HT-29 (cell line): ENCODE measurements at regions not wholly inside any gene's neighbourhood (a gene's known extent, or its start where the extent isn't known, plus 50 kb on each side); places are given as distances from the start of the nearest gene placed in this dataset.

Experiments used
- DNase-seq: peaks from one replicate; pipeline ENCODE4 v3.0.0-alpha.2; 2015; ENCODE audit warnings: low spot score

- DNase-seq: no peak
Measured at GRCh38 chr4:181312066-181312465, 931.1 kb upstream of the TENM3 start.

DNA sequence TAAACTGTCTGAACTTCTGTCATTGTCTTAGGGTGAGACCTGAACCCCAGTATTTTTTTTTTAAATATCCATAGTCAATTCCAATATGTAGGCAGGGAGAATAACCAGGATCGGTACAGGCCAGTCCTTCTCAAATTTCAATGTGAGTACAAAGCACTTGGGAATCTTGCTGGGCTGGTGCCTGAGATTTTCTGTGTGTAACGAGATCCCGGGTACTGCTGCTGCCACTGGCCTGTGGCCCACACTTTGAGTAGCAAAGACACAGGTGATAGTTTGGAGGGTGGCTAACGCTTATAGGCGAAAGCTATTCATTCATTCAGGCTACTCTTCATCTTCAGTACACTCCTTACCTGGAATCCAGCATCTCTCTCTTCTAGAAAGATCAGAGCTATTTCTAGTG, 923.6 kb upstream of the TENM3 start:
- no peak for DNase-seq

DNA sequence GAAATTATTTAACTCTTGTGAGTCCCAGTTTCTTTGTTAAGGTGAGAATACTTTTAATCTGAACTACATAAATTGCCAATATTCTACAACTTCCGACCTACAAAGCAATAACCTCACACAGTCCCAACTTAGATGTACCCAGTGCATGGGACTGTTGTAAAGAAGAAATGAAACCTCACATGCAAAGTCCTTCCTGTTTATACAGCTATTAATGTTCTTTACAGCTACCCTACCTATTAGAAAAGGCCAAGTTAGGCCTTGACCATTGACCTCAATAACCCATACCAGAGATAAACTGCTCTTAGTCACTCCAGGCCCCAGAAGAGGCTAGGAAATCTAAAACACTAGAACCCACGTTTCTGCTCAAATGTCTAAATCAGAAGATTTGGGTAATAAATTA, 920.1 kb upstream of the TENM3 start:
- DNase-seq: no peak

DNA sequence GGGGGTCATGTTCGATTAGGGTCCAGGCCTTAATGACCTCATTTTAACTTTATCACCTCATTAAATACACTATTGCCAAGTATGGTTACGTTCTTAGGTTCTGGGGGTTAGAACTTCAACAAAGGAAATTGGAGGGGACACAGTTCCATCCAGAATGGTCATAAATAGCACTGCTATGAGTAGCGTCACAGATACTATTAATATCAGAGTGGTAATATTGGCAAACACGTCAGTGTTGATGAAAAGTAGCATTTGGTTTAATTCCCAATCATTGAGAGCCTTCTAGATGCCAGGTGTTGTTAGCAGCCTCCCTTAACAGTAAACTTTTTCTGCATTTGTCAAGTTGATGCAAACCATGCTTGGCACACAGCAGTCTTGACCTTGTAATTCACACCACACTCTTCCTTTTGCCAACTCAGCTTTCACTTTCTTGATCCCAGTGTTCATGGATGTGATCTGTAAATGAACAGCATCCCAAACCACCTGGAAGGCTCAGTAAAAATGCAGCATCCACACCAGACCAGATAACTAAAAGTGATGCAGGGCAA, 912.5 kb upstream of the TENM3 start:
- no peak for DNase-seq

DNA sequence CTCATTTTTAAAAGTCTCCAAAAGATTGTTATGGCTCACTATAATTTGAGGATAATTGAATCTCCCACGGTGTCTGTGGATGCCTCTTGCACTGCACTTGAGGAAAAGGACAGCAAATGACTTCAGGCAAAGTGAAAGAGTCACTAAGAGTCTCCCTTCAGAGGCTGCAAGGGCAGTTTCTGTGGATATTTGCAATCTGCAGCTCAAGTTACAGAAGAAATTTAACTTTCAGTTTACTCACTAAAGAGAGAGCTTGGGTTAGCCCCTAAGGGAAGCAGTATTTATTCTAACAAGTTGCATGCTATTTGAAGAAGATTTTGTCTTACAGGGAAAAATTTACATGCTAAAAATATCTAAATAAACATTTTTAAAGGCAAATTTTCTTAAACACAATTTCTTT, 912.0 kb upstream of the TENM3 start:
- no peak for DNase-seq

DNA sequence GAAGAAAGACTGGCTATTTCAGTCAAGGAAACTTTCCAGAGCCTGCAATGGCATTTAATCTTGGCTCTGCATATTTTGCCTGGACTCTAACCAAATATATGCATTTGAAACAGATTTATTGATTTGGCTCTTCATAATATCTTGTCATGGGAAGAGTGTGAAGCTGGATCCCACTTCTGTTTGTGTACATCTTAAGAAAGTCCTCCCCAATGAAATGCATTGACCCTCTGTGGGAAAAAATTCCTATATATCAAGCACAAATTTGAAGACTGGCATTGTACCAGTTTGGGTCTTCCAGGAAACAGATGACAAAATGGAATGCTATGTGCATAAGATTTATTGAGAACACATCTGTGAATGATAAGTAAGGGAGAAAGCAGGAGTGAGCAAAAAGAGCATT, 897.3 kb upstream of the TENM3 start:
- no peak for DNase-seq

DNA sequence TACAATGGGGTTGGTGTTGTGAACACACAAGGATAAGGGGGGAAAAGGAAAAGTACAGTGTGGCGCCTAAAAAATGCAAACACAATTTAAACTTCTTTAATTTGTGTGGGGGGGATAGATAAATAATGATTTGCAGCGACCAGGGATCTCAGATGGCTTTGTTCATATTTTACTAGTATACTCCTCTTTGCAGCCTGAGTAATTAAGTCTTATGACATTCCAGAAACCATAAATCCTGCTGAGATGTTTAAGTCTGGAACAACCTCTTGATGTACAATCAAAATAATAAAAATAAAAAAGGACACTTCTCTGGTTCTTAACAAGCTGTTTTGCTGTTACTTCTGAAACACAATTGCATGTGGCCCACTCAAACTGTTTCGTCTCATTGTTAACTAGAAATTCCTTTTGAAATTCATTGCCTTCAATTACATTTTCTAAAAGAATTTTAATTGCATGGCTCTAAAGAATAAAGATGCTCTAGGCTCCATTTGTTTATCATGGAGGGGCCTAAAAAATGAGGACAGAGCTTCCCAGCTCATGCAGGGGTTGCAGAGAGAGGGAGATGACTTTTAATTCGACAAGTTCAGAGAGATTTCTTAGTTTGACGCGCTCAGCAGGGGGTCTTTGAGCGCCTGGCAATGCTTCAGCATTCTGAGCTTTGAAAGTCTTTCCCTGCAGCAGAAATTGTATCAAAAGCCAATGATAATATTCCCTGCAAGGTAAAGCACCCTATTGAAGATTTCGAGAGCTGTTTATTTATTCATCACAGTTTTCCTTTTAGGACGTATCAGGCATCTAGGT, 892.4 kb upstream of the TENM3 start:
- no peak for DNase-seq

- no peak for DNase-seq
Measured at GRCh38 chr4:181364504-181364903, 878.7 kb upstream of the TENM3 start.

- DNase-seq: no peak
Measured at GRCh38 chr4:181365671-181366070, 877.5 kb upstream of the TENM3 start.

GRCh38 chr4:181372014-181372413, 871.2 kb upstream of the TENM3 start:
- no peak for DNase-seq

DNA sequence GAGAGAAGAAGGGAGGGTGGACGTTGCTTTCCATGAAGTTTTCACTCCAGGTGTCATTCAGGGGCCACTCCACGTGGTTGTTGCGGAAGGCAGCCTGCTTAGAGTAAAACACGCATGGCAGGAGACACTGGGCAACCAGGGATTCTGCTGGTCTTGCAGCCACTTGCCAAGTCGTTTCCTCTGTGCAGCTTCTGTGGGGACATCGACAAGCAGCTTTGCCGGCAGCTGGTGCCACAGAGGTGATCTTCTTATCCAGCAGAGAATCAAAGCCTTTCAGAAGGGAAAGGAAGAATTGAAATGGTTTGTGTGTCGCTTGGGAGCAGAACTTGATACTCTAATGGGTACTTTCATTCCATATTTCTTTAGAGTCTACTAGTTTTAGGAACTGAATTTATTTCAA, 867.1 kb upstream of the TENM3 start:
- DNase-seq: no peak

DNA sequence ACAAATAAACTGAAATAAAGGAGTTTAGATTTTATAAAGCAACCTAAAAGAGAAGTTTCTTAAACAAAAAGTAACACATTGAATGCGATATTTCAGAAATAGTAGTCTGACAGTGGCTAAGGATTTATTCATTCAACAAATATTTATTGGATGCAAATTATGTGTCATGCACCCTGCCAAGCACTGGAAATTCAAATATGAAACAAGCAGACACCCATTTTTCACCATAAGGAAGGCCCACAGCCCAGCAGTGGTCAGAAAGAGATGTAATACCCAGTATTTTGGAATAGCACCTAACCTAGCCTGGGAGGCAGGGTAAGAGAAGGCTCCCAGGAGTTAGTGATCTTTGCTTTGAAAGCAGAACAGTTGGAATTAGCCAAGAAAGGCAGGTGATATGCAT, 855.1 kb upstream of the TENM3 start:
- DNase-seq: no peak

- no peak for DNase-seq
Measured at GRCh38 chr4:181416966-181417365, 826.2 kb upstream of the TENM3 start.

DNA sequence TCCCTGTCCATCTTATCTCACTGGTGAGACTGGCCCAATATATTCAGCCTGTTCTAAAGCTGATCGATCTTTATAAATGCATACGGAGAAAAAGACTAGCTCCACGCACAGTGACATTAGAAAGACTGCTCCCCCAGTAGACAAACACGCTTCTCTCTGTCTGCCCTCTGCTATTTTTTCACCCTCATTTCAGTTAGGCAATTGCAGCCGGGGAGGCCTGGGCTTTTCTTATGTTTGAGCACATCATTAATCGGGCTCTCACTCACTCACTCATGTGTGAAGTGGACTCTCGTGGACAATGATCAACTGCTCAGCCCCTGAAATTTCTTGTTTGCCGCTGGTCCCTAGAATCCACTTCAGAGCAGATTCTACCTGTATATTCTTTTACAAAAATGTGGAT, 824.7 kb upstream of the TENM3 start:
- no peak for DNase-seq

GRCh38 chr4:181420950-181421349, 822.3 kb upstream of the TENM3 start:
- no peak for DNase-seq

DNA sequence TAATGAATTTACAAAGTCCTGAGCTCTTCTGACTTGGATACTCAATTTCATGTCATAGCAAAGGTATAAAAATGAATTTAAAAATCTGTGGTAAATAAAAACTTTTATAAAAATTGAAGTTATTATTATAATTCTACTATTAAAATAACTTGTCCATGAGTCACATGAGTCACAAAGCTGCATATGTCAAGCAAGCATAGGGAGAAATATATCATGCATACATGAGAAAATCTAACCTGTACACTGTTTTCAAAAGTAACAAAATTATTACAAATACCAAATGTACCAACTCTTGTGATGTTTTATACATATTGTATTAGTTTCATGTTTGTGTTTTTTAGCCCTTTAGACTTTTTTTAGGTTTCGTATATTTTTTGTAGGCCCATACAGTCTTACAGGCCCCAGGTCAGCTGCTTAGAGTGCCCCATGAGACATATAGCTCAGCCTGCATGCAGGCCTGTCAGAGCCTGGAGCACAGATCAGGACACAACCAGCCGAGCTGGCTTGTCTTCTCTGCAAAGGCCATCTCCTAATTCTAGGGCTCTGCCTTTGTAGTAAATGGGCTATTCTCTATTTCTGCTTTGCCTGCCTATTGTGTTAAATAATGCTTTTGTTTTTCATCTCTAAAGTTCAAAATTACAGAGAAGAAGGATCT, 818.7 kb upstream of the TENM3 start:
- DNase-seq: no peak

DNA sequence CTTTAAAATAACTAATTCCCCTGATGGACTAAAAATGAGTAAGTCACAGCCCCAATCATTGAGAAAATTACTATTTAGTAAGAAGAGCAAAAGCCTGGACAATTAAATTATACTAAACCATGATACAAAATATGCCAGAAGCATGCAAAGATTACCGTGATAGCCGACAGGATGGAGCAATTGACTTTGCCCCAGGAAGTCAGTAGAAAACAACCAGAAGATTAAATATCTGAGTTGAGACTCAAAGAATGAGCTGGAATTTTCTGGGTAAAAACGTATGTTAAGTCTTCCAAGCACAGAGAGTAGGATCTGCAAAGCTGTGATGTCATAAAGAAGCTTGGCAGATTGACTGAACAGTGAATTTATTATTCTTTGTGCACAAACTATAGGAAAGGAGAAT, 816.1 kb upstream of the TENM3 start:
- no peak for DNase-seq

DNA sequence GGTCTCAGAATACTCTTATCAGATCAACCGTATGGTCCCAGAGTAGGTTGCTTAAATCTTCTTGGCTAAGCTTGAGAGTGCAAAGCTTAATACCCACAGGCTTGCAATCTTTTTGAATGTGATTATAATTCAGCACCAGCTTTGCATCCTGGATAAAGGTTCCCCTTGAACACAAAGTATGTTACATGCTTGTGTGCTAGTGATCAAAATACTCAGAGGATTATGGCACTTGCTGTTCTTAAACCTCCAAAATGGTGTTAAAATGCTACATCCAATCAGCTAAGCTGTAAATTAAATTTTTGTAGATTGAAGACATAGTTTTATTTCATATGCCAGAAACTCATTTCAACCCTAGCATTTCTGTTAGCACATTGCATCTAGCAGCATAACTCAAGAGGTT, 812.2 kb upstream of the TENM3 start:
- DNase-seq: no peak

GRCh38 chr4:181431661-181432060, 811.5 kb upstream of the TENM3 start:
- no peak for DNase-seq

- no peak for DNase-seq
Measured at GRCh38 chr4:181432335-181432734, 810.9 kb upstream of the TENM3 start.

DNA sequence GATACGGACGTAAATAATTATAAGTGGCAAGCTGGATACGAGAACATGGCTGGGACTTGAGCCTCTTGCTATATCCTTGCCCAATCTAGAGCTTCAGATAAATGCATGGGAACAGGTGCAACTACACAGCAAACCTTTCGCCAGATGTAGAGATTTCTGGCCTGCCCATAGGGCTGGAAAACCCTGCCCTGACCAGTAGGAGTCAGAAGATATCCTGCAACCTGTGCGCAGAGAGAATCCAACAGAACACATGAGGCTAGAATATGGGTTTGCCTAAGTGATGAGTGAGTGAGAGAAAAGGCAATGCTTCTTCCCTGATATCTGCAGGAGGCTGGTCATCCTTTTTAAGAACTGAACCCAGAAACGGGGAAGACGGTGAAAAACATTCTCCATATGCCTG, 805.3 kb upstream of the TENM3 start:
- DNase-seq: no peak

DNA sequence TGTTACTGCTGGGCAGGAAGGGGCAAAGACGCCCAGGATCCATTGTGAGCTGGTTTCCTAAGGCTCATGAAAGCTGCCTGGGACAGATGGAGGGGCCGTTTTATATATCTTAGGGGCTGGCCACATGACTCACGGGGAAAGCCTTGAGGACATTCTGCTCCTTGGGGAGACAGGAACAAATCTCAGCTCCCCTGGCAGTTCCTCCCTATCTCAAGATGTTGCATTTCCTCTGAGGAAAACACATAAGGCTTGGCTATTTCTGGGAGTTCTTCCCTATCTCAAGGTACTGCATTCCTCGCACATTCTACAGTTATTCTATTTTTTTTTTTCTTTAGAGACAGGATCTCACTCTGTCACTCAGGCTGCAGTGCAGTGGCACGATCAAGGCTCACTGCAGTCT, 804.6 kb upstream of the TENM3 start:
- DNase-seq: no peak

DNA sequence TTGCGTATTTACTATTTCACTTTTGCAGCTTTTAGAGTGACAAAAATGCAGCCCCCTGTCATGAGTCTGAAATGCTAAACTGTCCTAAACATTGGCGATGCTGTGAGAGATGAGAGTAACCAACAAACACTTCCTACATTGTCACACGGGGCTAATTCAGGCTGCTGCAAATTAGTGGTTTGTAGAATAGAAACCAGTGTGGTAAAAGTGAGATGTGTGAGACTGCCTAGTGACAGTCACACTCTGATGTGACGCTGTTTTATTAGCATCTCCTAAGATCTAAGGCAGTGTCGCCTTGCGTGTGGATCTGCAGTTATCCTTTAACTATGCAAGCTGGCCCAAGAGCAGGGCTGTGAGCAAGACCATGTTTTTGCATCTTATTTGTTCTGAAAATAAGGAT, 800.2 kb upstream of the TENM3 start:
- no peak for DNase-seq
